ENCODE measurements at regions not wholly inside any gene's neighbourhood (a gene's known extent, or its start where the extent isn't known, plus 50 kb on each side); places are given as distances from the start of the nearest gene placed in this dataset.

GRCh38 chr5:124370601-124371000 lies 375.8 kb downstream of the ZNF608 start:
- Histone ChIP-seq H2AFZ (ENCODE audit: low read length) (no peak overlapping the region), H3K79me1 (ENCODE audit: low read depth, low read length) (no peaks in the 10 kb centered on the region), H4K5ac (ENCODE audit: insufficient read length, low read depth, low read length) (no peak overlapping the region), H4K20me1 (replicated peaks in 1 of 2; ENCODE audit: control insufficient read depth in 1 of 2, insufficient read depth in 2 of 2, low read length in 2 of 2) (no peaks in the 10 kb centered on the region), H3K9me3 (ENCODE audit: insufficient read depth in 2 of 2, low read depth in 1 of 2, low read length in 1 of 2) (no peaks in the 10 kb centered on the region), H3K4me3 (ENCODE audit: extremely low read depth in 1 of 4, insufficient read depth in 2 of 4, low read depth in 3 of 4, low read length in 4 of 4) (no peak overlapping the region), H3K4me1 (replicated peaks in 1 of 4; ENCODE audit: control insufficient read depth in 3 of 4, insufficient read depth in 4 of 4, low read length in 3 of 4) (no peaks in the 10 kb centered on the region), H3K4me2 (ENCODE audit: insufficient read depth in 1 of 2, low read depth in 2 of 2, low read length in 2 of 2) (no peak overlapping the region), H4K8ac (ENCODE audit: extremely low read depth, insufficient read depth, low read length) (no peak overlapping the region), H2AK5ac (ENCODE audit: low read depth, low read length) (no peak overlapping the region), H3K56ac (replicated peaks; ENCODE audit: insufficient read length, low read depth, low read length) (no peak overlapping the region), H3K18ac (ENCODE audit: extremely low read depth, low read length) (no peak overlapping the region), H4K91ac (replicated peaks; ENCODE audit: insufficient read length, low read length) (no peak overlapping the region), H3K14ac (ENCODE audit: insufficient read length) (no peak overlapping the region), H2BK12ac (ENCODE audit: low read depth, low read length) (no peak overlapping the region), H3K27ac (ENCODE audit: low read depth, low read length) (no peak overlapping the region), H2BK5ac (ENCODE audit: low read depth, low read length) (no peak overlapping the region), H2BK20ac (ENCODE audit: low read length) (no peak overlapping the region), H3K23me2 (ENCODE audit: low read depth, low read length) (no peaks in the 10 kb centered on the region), H3K23ac (ENCODE audit: insufficient read length) (no peak overlapping the region), H2BK120ac (replicated peaks; ENCODE audit: low read depth, low read length) (no peak overlapping the region), H3K27me3 (replicated peaks in 1 of 4; ENCODE audit: control insufficient read depth in 3 of 4, extremely low read depth in 1 of 4, insufficient read depth in 3 of 4, low read length in 3 of 4) (no peaks in the 10 kb centered on the region), H3K79me2 (ENCODE audit: control insufficient read depth in 1 of 2, insufficient read depth in 2 of 2, low read length in 2 of 2) (no peaks in the 10 kb centered on the region), H3K4ac (replicated peaks; ENCODE audit: insufficient read length, low read depth, low read length) (no peak overlapping the region), H3K36me3 (ENCODE audit: control insufficient read depth in 2 of 4, insufficient read depth in 4 of 4, low read length in 3 of 4) (no peaks in the 10 kb centered on the region; a peak in 1 of 8 replicates), H3K9ac (replicated peaks in 1 of 4; ENCODE audit: extremely low read depth in 1 of 4, low read depth in 3 of 4, low read length in 3 of 4) (no peak overlapping the region), H2BK15ac (ENCODE audit: low read length) (no peak overlapping the region)
- no peak for TF ChIP-seq RBBP5 (IDR thresholded peaks at IDR 0.05; ENCODE audit: borderline replicate concordance, low read depth, low read length)
- no peak for TF ChIP-seq BACH1 (IDR thresholded peaks at IDR 0.05; ENCODE audit: low read length)
- TF ChIP-seq MAFK (IDR thresholded peaks at IDR 0.05; ENCODE audit: low read depth, low read length): no peak
- no peak for TF ChIP-seq POU5F1 (IDR thresholded peaks at IDR 0.05; ENCODE audit: low read depth, low read length)
- no peak for TF ChIP-seq SP1 (IDR thresholded peaks at IDR 0.05; ENCODE audit: low read depth, low read length)
- TF ChIP-seq SAP30 (IDR thresholded peaks at IDR 0.05; ENCODE audit: insufficient read depth, insufficient replicate concordance, low read length): no peak
- TF ChIP-seq YY1 (IDR thresholded peaks at IDR 0.05; ENCODE audit: low read depth, low read length): no peak
- no peak for TF ChIP-seq FOSL1 (IDR thresholded peaks at IDR 0.05; ENCODE audit: insufficient read depth, low read depth, low read length)
- no peak for TF ChIP-seq ASH2L (IDR thresholded peaks at IDR 0.05; ENCODE audit: low read length)
- no peak for TF ChIP-seq EGR1 (IDR thresholded peaks at IDR 0.05; ENCODE audit: borderline replicate concordance, low read depth, low read length)
- TF ChIP-seq JUN (IDR thresholded peaks at IDR 0.05; ENCODE audit: low read depth, low read length): no peak
- no peak for TF ChIP-seq EZH2 (IDR thresholded peaks at IDR 0.05; ENCODE audit: low read depth, low read length, severe bottlenecking)
- TF ChIP-seq GABPA (IDR thresholded peaks at IDR 0.05; ENCODE audit: borderline replicate concordance, insufficient read depth, low read length): no peak
- no peak for TF ChIP-seq POLR2A (IDR thresholded peaks at IDR 0.05; ENCODE audit: control extremely low read depth in 1 of 2, low read depth in 2 of 2, low read length in 2 of 2)
- no peak for TF ChIP-seq KDM1A (IDR thresholded peaks at IDR 0.05; ENCODE audit: borderline replicate concordance, low read length)
- ChIA-PET POLR2A (ENCODE audit: partially characterized antibody) (no interaction called here), CTCF (ENCODE audit: partially characterized antibody) (no interaction called here)
- no peak for FAIRE-seq
- DNase-seq (ENCODE audit: low read depth in 1 of 2, low spot score in 2 of 2): no peak

Data from H1 (cell line).